GM21528 (cell line): ENCODE measurements at regions not wholly inside any gene's neighbourhood (a gene's known extent, or its start where the extent isn't known, plus 50 kb on each side); places are given as distances from the start of the nearest gene placed in this dataset.
"Not testable (repeated sequence)": the region's sequence is repeated elsewhere in the genome, so short reads cannot be mapped to it uniquely, and the experiment has no call there.

Source experiments
- ATAC-seq: cut with Tn5 transposase; IDR thresholded peaks from one replicate; pipeline ENCODE4 v1.9.1; 2021; ENCODE audit warnings: mild to moderate bottlenecking, moderate library complexity; ENCODE audit not compliant: unreplicated experiment, low FRiP score

DNA sequence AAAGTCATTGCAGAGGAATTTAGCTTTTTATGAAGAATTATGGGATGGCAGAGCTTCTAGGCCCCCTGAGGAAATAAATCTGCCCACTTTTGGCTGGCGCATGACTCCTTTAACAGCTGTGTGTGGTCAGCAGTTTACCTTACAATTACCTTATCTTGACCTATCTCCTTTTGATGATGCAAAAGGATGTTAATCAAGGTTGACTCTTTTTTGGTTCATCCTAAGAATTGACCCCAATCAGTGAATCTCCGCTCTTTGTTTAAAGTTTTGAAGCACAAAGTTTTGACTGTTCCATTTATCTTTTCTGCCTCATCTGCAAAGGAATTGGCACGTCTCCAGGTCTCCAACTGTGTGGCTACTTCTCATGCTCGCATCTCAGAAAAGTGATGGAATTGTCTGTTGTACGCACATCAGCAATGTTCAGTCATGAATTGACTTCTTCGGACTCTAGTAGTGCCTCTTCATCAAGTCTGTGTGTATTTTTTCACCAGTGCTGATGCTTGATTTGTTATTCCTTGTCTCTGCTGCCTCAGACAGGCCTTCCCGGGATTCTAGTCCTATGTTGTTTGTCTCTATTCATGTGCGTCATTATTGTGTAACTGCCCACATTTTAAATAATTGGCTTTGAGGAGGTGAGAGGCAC is 196.2 kb upstream of the CFAP20DC start:
- no peak for ATAC-seq

DNA sequence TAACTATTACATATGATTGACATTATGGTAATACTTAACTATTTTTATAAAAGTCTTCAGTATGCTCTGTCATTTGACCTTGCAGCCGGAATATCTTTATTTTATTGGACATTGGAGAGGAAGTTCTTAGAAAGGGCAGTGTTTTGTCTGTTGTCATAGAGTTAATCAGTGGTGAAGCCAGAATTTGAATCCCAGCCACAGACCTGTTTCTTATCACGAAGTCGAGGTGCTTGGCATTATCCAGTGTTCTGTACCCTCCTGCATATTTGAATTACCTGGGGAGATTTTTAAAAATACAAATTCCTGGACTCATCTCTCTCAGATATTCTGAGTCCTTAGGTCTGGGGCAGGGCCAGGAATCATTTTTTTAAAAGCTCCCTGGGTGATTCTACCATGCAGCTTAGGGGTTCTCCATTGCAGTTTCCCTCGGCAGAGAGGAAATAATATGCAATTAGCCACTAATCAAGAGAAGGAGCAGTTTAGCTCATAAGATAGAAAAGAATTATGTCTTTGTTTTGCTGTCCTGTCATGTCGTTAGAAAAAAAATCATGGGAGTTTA is 195.6 kb upstream of the CFAP20DC start:
- no peak for ATAC-seq

DNA sequence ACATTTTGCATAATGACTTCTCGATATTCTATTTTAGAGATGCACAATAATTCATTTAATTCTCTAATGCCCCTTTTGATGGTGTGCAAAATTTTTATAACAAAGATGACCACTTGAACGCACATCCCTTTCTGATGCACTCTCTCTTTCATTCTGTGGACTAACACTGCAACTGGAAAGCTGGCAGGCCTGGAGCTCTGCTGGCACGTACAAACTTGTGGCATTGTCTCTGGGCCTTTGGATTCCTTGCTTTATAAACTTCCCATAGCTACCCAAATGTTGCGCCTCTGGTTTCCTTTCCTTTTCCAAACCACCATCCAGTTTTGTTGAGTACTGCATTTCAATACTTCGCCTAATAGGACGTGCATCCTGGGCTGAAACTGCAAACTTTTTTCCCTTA is 194.5 kb upstream of the CFAP20DC start:
- ATAC-seq = no peak

GRCh38 chr3:59243476-59243875 is 193.7 kb upstream of the CFAP20DC start:
- ATAC-seq = no peak

DNA sequence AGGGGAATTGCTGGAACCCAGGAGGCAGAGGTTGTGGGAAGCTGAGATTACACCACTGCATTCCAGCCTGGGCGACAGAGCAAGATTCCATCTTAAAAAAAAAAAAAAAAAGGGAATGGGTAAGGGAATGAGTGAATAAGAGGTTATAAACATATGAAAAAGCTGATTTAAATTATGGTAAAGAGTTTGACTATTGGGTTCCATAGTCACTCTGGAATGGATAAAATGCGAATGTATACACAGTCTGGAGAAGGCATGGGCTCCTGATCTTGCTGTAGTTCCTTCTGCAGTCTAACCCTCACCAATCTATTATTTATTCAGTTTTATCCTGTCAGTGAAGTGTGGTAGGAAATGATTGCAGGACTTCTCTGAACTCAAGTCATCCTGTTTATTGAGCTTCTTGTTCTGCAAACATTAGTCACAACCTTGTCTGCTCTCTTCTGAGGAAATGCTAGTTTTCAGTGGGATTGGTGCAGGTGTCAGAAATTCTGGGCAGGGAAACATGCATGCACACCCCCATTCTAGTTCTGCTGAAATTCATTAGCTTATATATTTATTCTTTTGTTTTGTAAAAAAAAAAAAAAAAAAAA is 190.9 kb upstream of the CFAP20DC start:
- no peak for ATAC-seq

DNA sequence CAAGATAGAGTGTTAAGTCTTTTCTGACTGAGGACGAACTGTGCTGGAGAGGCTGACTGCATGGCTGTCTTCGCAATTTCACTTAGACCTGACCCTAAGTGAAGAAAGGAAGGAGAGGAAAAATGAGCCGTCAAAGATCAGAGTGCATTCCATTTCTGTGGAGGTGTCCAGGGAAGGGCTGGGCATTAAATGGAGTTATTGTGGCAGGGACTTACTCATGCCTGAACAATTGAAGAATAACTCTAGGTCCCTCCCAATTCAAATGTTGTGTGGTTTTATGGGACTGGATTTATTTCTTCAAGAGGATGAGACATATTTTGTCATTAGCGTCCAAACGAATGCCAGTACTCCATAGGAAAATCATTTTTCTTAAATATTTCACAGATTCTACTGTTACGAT is 187.3 kb upstream of the CFAP20DC start:
- ATAC-seq = no peak

DNA sequence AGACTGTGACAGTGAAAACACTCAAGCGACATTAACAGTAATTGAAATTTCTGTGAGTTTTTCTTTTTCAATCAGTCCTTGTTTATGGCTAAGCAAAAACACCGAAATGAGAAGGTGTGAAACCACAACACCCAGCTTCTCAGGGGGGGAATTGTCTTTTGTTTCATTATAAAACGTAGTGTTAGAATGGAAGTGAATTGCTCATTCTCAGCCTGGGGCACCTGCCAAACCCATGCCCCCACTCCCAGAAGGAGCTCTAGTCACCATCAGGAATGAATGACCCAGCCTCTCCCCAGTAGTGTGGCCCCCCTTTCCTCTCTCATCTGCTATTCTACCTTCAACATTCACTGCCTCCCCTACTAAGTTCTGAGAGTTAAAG is 185.8 kb upstream of the CFAP20DC start:
- ATAC-seq = no peak

DNA sequence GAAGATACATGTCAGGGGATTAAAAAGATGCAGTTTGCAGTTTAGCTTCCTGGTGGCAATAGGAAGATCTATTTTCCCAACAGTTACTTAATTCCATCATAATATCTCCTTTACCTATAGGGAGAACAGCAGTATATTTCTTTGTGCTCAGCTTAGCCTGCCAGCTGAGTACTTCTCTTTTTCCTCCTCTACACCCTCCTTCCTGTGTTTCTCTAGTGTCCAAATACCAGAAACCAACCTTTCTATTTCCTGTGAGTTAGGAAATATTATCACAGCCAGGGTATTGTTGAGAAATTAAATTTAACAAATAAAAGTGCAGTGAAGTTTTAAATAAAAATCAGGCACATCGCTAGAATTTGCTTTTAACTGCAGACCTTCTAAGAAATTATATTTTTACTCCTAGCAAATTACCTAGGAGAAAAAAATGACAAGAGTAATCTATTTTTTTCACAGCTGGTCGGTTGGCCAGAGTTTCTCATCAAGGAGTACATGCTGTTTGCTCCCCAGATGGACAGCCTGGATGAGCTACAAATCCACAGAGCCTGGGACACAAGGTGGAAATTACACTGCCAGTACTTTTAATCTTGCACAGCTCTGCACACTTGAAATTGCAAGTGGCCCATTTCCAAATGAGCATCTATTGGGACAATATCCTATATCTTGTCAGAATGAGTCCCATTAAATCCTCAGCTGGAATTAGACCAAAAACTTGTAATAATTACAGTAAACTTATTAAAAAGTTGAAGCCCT is 185.2 kb upstream of the CFAP20DC start:
- no peak for ATAC-seq

DNA sequence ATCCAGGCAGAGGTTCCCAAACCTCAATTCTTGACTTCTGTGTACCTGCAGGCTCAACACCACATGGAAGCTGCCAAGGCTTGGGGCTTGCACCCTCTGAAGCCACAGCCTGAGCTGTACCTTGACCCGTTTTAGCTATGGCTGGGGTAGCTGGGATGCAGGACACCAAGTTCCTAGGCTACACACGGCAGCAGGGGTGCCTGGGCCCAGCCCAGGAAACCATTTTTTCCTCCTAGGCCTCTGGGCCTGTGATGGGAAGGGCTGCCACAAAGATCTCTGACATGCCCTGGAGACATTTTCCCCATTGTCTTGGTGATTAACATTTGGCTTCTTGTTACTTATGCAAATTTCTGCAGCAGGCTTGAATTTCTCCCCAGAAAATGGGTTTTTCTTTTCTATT is 180.6 kb upstream of the CFAP20DC start:
- ATAC-seq = not testable (repeated sequence)

DNA sequence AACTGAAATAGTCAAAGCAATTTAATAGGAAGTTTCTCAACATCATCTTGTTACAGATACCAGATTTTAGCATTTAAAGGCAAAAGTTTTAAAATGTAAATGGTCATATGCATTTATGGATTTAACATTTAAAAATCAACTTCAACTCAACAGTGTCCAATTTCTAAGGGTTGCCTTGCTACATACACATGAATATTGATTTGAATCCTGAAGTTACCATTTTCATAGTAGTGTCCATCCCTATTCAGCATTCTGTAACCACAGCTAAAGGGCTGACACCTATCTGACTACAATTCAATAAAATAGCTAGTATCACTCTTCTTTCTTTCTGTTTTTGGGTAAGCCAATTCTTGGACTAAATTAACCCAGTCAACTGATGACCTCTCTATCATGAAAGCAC is 164.0 kb upstream of the CFAP20DC start:
- no peak for ATAC-seq

DNA sequence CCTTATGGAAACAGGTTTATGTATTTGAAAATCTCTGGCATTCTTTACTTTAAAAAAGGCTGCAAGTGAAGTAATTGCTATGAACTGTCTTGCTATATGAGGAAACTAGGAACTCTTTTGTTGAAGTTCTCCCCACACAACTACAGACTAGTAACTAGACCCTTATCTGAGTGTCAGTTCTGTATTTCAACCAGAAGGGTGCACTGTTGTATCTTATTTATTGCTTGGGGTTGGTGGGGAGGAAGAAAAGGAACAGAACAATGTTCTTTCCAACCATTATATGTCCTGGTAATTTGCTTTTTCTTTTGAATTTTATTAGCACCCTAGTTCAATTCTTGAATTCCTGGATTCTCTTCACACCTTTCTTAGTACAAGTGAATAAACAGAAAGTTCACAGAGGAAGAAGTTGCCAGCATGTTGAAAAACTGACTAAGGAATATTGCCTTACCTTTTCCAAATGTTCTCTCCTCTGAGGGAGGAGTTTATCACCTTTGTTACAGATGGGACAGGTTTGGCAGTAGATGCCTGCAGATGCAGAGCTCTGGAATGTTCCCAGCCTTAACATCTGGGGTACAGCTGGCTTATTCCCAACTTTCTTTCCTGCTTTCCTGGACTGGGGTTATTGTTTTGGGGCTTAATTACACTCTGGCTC is 162.4 kb upstream of the CFAP20DC start:
- no peak for ATAC-seq

GRCh38 chr3:59210260-59210659 is 160.4 kb upstream of the CFAP20DC start:
- ATAC-seq = no peak

DNA sequence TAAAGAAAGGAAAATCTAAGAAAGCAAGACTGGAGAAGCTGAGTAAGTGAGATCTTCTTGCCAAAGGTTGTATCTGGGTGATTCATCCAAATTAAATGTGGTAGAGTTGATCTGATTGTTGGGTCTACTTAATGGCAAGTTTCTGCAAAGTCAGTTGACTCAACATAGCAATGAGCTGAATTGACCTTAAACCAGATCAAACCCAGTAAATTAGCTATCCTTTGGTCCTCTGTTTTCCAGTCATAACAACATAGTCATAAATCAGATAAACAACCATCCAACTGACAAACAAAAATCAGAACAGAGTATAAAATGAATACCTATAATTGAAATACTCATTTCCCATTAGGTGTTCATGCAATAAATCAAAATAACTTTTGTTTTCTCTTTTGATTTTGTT is 142.6 kb upstream of the CFAP20DC start:
- ATAC-seq = no peak

GRCh38 chr3:59191651-59192050 is 141.8 kb upstream of the CFAP20DC start:
- ATAC-seq = no peak

- ATAC-seq = no peak
Observed at GRCh38 chr3:59189939-59190338, 140.1 kb upstream of the CFAP20DC start.

DNA sequence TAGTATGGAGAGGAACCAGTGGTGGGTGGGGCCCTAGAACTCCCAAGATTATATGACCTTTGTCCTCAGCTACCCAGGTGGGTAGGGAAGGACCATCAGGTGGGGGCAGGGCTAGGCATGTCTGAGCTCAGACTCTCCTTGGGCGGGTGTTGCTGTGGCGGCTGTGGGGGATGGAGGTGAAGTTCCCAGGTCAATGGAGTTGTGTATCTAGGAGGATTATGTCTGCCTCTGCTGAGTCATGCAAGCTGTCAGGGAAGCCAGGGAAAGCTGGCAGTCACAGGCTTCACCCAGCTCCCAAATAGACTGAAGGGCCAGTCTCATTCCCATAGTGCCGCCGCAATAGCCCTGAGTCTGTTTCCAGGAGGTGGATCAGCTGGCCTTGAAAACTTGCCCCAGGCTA is 139.7 kb upstream of the CFAP20DC start:
- ATAC-seq = no peak

DNA sequence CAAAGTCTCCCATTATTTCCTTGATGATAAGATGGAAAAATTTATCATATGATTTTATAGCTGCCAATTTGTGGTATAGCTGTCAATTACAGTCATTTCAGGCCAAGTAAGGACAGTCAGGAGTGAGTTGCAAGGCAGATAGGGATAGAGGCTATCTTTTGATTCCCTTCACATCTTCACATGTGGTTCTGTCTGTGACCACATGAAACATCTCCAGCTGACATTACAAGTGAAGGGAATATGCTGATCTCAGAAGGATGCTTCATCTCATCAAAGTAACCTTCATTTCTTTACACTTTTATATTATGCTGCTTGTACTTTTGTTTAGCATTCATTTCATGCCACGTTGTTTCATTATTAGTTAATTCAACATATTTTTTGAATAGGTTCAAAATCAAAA is 136.9 kb upstream of the CFAP20DC start:
- no peak for ATAC-seq

- no peak for ATAC-seq
Observed at GRCh38 chr3:59185591-59186369, 136.0 kb upstream of the CFAP20DC start.

- no peak for ATAC-seq
Observed at GRCh38 chr3:59180006-59180405, 130.2 kb upstream of the CFAP20DC start.

DNA sequence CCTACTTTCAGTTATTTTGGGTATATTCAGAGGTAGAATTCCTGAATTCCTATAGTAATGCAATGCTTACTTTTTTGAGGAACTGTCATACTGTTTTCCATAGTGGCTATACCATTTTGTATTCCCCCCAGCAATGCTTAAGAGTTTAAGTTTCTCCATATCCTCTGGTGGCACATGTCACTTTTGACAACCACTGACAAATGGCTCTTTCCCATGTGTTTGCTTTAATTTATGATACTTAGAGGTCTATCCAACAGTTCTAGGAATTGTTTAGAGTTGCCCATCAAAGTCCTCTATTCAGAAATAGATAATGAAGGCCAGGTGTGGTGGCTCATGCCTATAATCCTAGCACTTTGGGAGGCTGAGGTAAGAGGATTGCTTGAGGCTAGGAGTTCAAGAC is 128.9 kb upstream of the CFAP20DC start:
- ATAC-seq = no peak
